AG04449 (cell line): ENCODE measurements at regions not wholly inside any gene's neighbourhood (a gene's known extent, or its start where the extent isn't known, plus 50 kb on each side); places are given as distances from the start of the nearest gene placed in this dataset.
"Not testable (repeated sequence)": the region's sequence is repeated elsewhere in the genome, so short reads cannot be mapped to it uniquely, and the experiment has no call there.

Experiments
- CTCF ChIA-PET: fragments of 350-600 bp; formaldehyde crosslinking; extraction: SDS; loops from one replicate; lab custom pipeline; 2021; ENCODE audit warnings: antibody characterized with exemption; lab: Yijun Ruan, JAX
- POLR2A ChIA-PET: fragments of 400-600, 350-600 bp; formaldehyde crosslinking; extraction: SDS; loops from one replicate; lab custom pipeline; 2020; ENCODE audit warnings: antibody characterized with exemption, inconsistent platforms; lab: Yijun Ruan, JAX
- DNase-seq: peaks from one replicate; pipeline ENCODE4 v3.0.0-alpha.2; 2010; ENCODE audit warnings: low read depth, low spot score
- H3K4me3 ChIP-seq: 2 replicates; pipeline ENCODE4 v1.5.1; 2011; ENCODE audit warnings: low read depth, mild to moderate bottlenecking, control low read depth, low read length
- CTCF ChIP-seq: IDR thresholded peaks from one replicate; pipeline ENCODE4 v1.5.1; 2011; ENCODE audit warnings: mild to moderate bottlenecking, moderate library complexity, low read length, control low read depth, inconsistent platforms; ENCODE audit not compliant: insufficient read depth; ENCODE audit errors: missing control alignments

GRCh38 chr5:102629827-102630605 is 125.1 kb upstream of the PAM start:
- ChIA-PET POLR2A (no interaction called here), CTCF (no interaction called here)
- no peak for DNase-seq
- TF ChIP-seq CTCF: no peak
- H3K4me3 ChIP-seq: no peak overlapping the region

- DNase-seq, POLR2A ChIA-PET, CTCF ChIA-PET, H3K4me3 ChIP-seq: not testable (repeated sequence)
These were observed 119.7 kb upstream of the PAM start for GRCh38 chr5:102635399-102635798.

GRCh38 chr5:102638316-102638715 is 116.8 kb upstream of the PAM start:
- no peak overlapping the region for H3K4me3 ChIP-seq
- ChIA-PET CTCF (no interaction called here), POLR2A (no interaction called here)
- no peak for TF ChIP-seq CTCF
- no peak for DNase-seq

- H3K4me3 ChIP-seq: no peak overlapping the region
- CTCF ChIA-PET: no interaction called here
These were observed 116.0 kb upstream of the PAM start for GRCh38 chr5:102638912-102639652.

GRCh38 chr5:102649731-102650130 is 105.4 kb upstream of the PAM start:
- ChIA-PET POLR2A (no interaction called here), CTCF (interaction anchor here (0.9 kb wide), 1 partner anchor 9 kb away, joined by 3 read pairs; no protein-coding TSS in a partner anchor)
- no peak for TF ChIP-seq CTCF
- DNase-seq: no peak
- H3K4me3 ChIP-seq: no peak overlapping the region

More at GRCh38 chr5:102638912-102639652, 116.0 kb upstream of the PAM start:
- DNase-seq: no peak
- POLR2A ChIA-PET: no interaction called here
- no peak for TF ChIP-seq CTCF

GRCh38 chr5:102651466-102651865 is 103.6 kb upstream of the PAM start:
- TF ChIP-seq CTCF: no peak
- CTCF ChIA-PET: no interaction called here
- no peak for DNase-seq

More at GRCh38 chr5:102651466-102651865, 103.6 kb upstream of the PAM start:
- H3K4me3 ChIP-seq: no peak overlapping the region
- POLR2A ChIA-PET: no interaction called here
